ENCODE measurements at regions not wholly inside any gene's neighbourhood (a gene's known extent, or its start where the extent isn't known, plus 50 kb on each side); places are given as distances from the start of the nearest gene placed in this dataset.
"Not testable (repeated sequence)": the region's sequence is repeated elsewhere in the genome, so short reads cannot be mapped to it uniquely, and the experiment has no call there.

GRCh38 chr9:85487872-85488271 lies 253.9 kb downstream of the AGTPBP1 start:
- no peak for DNase-seq

GRCh38 chr9:85484235-85484634 lies 257.5 kb downstream of the AGTPBP1 start:
- no peak for DNase-seq

GRCh38 chr9:85483208-85483607 lies 258.5 kb downstream of the AGTPBP1 start:
- DNase-seq, result no peak

GRCh38 chr9:85479305-85479704 lies 262.4 kb downstream of the AGTPBP1 start:
- no peak for DNase-seq

- no peak for DNase-seq
Measured at GRCh38 chr9:85478847-85479246, 262.9 kb downstream of the AGTPBP1 start.

GRCh38 chr9:85474896-85475295 lies 266.9 kb downstream of the AGTPBP1 start:
- DNase-seq, result not testable (repeated sequence)

GRCh38 chr9:85471791-85472190 lies 270.0 kb downstream of the AGTPBP1 start:
- DNase-seq, result no peak

- DNase-seq, result no peak
Measured at GRCh38 chr9:85469041-85469440, 272.7 kb downstream of the AGTPBP1 start.

GRCh38 chr9:85466834-85467233 lies 274.9 kb downstream of the AGTPBP1 start:
- DNase-seq, result no peak

GRCh38 chr9:85458114-85458864 lies 283.5 kb downstream of the AGTPBP1 start:
- DNase-seq, result not testable (repeated sequence)

- no peak for DNase-seq
Measured at GRCh38 chr9:85453850-85454249, 287.9 kb downstream of the AGTPBP1 start.

- no peak for DNase-seq
Measured at GRCh38 chr9:85452841-85453240, 288.9 kb downstream of the AGTPBP1 start.

- no peak for DNase-seq
Measured at GRCh38 chr9:85451680-85452079, 290.1 kb downstream of the AGTPBP1 start.

- DNase-seq, result no peak
Measured at GRCh38 chr9:85445887-85446286, 295.9 kb downstream of the AGTPBP1 start.

GRCh38 chr9:85444243-85444642 lies 297.5 kb downstream of the AGTPBP1 start:
- no peak for DNase-seq

- no peak for DNase-seq
Measured at GRCh38 chr9:85443190-85443598, 298.6 kb downstream of the AGTPBP1 start.

GRCh38 chr9:85439791-85440190 lies 302.0 kb downstream of the AGTPBP1 start:
- no peak for DNase-seq

GRCh38 chr9:85433956-85434355 lies 307.8 kb downstream of the AGTPBP1 start:
- not testable (repeated sequence) for DNase-seq

GRCh38 chr9:85433551-85433950 lies 308.2 kb downstream of the AGTPBP1 start:
- DNase-seq, result not testable (repeated sequence)

- no peak for DNase-seq
Measured at GRCh38 chr9:85433046-85433445, 308.7 kb downstream of the AGTPBP1 start.

- no peak for DNase-seq
Measured at GRCh38 chr9:85432599-85432998, 309.2 kb downstream of the AGTPBP1 start.

- no peak for DNase-seq
Measured at GRCh38 chr9:85431339-85432102, 310.2 kb downstream of the AGTPBP1 start.

- no peak for DNase-seq
Measured at GRCh38 chr9:85430659-85431338, 311.0 kb downstream of the AGTPBP1 start.

- DNase-seq, result no peak
Measured at GRCh38 chr9:85428230-85428629, 313.5 kb downstream of the AGTPBP1 start.

Measured in hematopoietic multipotent progenitor cell treated with erythropoietin and hydrocortisone succinate and interleukin-3 and kit ligand, for 8 days (in vitro differentiated cells).